H1 (cell line): ENCODE measurements at regions not wholly inside any gene's neighbourhood (a gene's known extent, or its start where the extent isn't known, plus 50 kb on each side); places are given as distances from the start of the nearest gene placed in this dataset.

ENCODE experiments used
- CHD1 ChIP-seq: IDR thresholded peaks from 2 replicates; pipeline ENCODE4 v1.6.1; 2012; ENCODE audit warnings: low read depth, low read length, improper control_type of control experiment
- CTCF ChIP-seq, 3 experiments: IDR thresholded peaks; 1 replicate in 2 of 3; 2 replicates in 1 of 3; pipeline versions ENCODE4 v1.5.1 to v1.6.1; 2011; ENCODE audit warnings: low read length in 3 of 3, mild to moderate bottlenecking in 3 of 3, inconsistent platforms in 2 of 3, low read depth in 1 of 3, moderate library complexity in 1 of 3; ENCODE audit not compliant: insufficient read depth in 1 of 3; ENCODE audit errors: control extremely low read depth in 1 of 3

DNA sequence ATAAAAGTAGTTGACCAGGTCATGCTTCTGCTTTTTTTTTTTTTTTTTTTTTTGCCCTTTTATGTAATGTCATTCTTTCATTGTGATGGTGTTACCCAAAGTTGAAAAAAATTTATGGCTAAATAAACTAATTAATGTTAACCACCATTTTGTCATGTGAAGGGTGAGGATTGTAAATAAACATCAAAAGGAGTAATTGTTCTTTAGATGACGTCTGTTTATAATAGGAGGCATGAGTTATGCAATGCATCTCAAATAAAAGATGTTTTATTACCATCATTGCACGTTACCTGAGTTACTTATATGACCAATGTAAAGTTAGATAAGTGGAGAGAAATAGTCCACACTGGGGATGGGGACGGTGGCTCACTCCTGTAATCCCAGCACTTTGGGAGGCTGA lies 349.9 kb upstream of the PDE3A start:
- TF ChIP-seq CTCF (IDR thresholded peaks at IDR 0.05; ENCODE audit: control extremely low read depth in 1 of 3, insufficient read depth in 1 of 3, low read depth in 1 of 3, low read length in 3 of 3) = no peak
- TF ChIP-seq CHD1 = no peak
